Stomach (tissue), 8 donors: ENCODE measurements at regions not wholly inside any gene's neighbourhood (a gene's known extent, or its start where the extent isn't known, plus 50 kb on each side); places are given as distances from the start of the nearest gene placed in this dataset.

Experiments
- DNase-seq, 2 donors: peaks; one replicate each; pipeline versions ENCODE4 v3.0.0 to v3.0.0-alpha.2; 2013 to 2019
- H3K27ac ChIP-seq, 5 donors: fragments of 200-600 bp in 4 of 5; sonication (generic) in 4 of 5; one replicate each; pipeline ENCODE4 v1.5.1; 2013 to 2019; ENCODE audit warnings: mild to moderate bottlenecking in 1 of 5, moderate library complexity in 1 of 5
- H3K27me3 ChIP-seq, 3 donors: fragments of 200-600 bp; sonication (generic); one replicate each; pipeline ENCODE4 v1.5.1; 2017 to 2019; ENCODE audit warnings: mixed run types in 1 of 3
- H3K36me3 ChIP-seq, 4 donors: fragments of 200-600 bp; sonication (generic); 1 replicate in 3 of 4; 2 replicates in 1 of 4; pipeline ENCODE4 v1.5.1; 2016 to 2019
- H3K4me1 ChIP-seq, 4 donors: fragments of 200-600 bp; sonication (generic); one replicate each; pipeline ENCODE4 v1.5.1; 2016 to 2019
- H3K4me3 ChIP-seq, 4 donors: fragments of 200-600 bp; sonication (generic) in 3 of 4; one replicate each; pipeline ENCODE4 v1.5.1; 2016 to 2019; ENCODE audit warnings: mild to moderate bottlenecking in 1 of 4
- H3K9me3 ChIP-seq, 4 donors: fragments of 200-600 bp; sonication (generic); one replicate each; pipeline ENCODE4 v1.5.1; 2016 to 2019
- EP300 ChIP-seq: sonication (generic); formaldehyde crosslinking; IDR thresholded peaks from one replicate; pipeline ENCODE4 v1.6.1; 2017; ENCODE audit warnings: antibody characterized with exemption
- POLR2A ChIP-seq, 4 donors: fragments of 450-650 bp; IDR thresholded peaks; one replicate each; pipeline ENCODE4 v1.6.1; 2016; ENCODE audit warnings: antibody characterized with exemption in 4 of 4, control low read depth in 2 of 4, mild to moderate bottlenecking in 1 of 4, moderate library complexity in 1 of 4
- POLR2AphosphoS5 ChIP-seq, 3 donors: sonication (generic); formaldehyde crosslinking; IDR thresholded peaks; one replicate each; pipeline ENCODE4 v1.6.1; 2016; ENCODE audit warnings: antibody characterized with exemption in 3 of 3
- WGBS, 5 donors: extraction: QIAGEN DNeasy Blood & Tissue Kit in 3 of 5; methylation state at CpG; one replicate each; pipeline versions ENCODE4 v1.1.5 to v1.1.7; 2013 to 2018; 5-methylcytosine and 5-hydroxymethylcytosine counted together
- intact Hi-C: fragments of 100-400 bp; cut with DNase I; formaldehyde crosslinking; loops from one replicate; pipeline ENCODE4 v1.15.1; 2023; ENCODE audit warnings: low total_unique reads
- TF ChIP-seq, protein P1 (sequence below), 7 experiments: fragments of 450-650 bp in 4 of 7; fragments of 200-600 bp in 3 of 7; sonication (generic) in 3 of 7; IDR thresholded peaks; one replicate each; pipeline ENCODE4 v1.5.1; 2016 to 2019; ENCODE audit warnings: antibody characterized with exemption in 7 of 7, control low read depth in 2 of 7, mild to moderate bottlenecking in 1 of 7
- donor health status: healthy with polysubstance abuse.
- donor health status: Bipolar disorder and iron deficiency.
- donor health status: healthy.

DNA sequence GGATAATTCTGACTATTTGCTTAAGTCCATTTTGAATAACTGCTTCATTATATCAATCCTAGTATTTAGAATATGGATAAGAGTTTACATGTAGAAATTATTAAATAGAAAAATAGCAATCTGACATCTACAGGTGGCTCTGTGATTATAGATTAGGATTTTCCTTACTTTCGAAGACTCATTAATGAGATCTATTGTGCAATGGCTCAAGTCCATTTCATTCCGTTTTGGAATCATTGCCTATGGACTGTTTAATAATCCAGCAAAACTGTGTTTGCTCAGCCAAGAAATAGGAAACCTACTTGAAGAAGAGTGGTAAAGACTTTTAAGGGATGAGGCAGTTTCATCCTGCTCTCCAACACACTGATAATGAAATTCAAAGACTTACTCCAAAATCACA, 67.8 kb upstream of the SSTR1 start:
- peaks cover 0 to 6% (median 0%) of the 10 kb centered on the region in 4 donors for H3K4me1 ChIP-seq
- H3K27me3 ChIP-seq, result no peaks in the 10 kb centered on the region
- TF ChIP-seq, protein P1, sequence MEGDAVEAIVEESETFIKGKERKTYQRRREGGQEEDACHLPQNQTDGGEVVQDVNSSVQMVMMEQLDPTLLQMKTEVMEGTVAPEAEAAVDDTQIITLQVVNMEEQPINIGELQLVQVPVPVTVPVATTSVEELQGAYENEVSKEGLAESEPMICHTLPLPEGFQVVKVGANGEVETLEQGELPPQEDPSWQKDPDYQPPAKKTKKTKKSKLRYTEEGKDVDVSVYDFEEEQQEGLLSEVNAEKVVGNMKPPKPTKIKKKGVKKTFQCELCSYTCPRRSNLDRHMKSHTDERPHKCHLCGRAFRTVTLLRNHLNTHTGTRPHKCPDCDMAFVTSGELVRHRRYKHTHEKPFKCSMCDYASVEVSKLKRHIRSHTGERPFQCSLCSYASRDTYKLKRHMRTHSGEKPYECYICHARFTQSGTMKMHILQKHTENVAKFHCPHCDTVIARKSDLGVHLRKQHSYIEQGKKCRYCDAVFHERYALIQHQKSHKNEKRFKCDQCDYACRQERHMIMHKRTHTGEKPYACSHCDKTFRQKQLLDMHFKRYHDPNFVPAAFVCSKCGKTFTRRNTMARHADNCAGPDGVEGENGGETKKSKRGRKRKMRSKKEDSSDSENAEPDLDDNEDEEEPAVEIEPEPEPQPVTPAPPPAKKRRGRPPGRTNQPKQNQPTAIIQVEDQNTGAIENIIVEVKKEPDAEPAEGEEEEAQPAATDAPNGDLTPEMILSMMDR (IDR thresholded peaks at IDR 0.05), result no peak
- no peak for TF ChIP-seq POLR2A (IDR thresholded peaks at IDR 0.05)
- no peak for TF ChIP-seq EP300
- no peak for TF ChIP-seq POLR2AphosphoS5 (IDR thresholded peaks at IDR 0.05)
- no peaks in the 10 kb centered on the region for H3K36me3 ChIP-seq
- H3K4me3 ChIP-seq, result no peak overlapping the region
- H3K9me3 ChIP-seq, result no peaks in the 10 kb centered on the region
- intact Hi-C loops, result no loop called here
- no peak overlapping the region for H3K27ac ChIP-seq
- WGBS, 5 donors, result 79 to 89% (median 86%) methylated on average over 2 of the region's 2 CpGs
- no peak for DNase-seq

- no peak overlapping the region for H3K4me3 ChIP-seq
- peaks cover 0 to 6% (median 0%) of the 10 kb centered on the region in 4 donors for H3K4me1 ChIP-seq
- H3K36me3 ChIP-seq, result no peaks in the 10 kb centered on the region
- no peak for DNase-seq
- intact Hi-C loops, result no loop called here
- no peaks in the 10 kb centered on the region for H3K9me3 ChIP-seq
- H3K27ac ChIP-seq, result no peak overlapping the region
- no peak for TF ChIP-seq POLR2AphosphoS5 (IDR thresholded peaks at IDR 0.05)
- no peak for TF ChIP-seq POLR2A (IDR thresholded peaks at IDR 0.05)
- no peak for TF ChIP-seq EP300
- TF ChIP-seq, protein P1 (IDR thresholded peaks at IDR 0.05), result no peak
- WGBS, 5 donors, result 74 to 83% (median 78%) methylated on average over 4 of the region's 4 CpGs
- H3K27me3 ChIP-seq, result no peaks in the 10 kb centered on the region
Measured at GRCh38 chr14:38143170-38143569, 64.5 kb upstream of the SSTR1 start.

DNA sequence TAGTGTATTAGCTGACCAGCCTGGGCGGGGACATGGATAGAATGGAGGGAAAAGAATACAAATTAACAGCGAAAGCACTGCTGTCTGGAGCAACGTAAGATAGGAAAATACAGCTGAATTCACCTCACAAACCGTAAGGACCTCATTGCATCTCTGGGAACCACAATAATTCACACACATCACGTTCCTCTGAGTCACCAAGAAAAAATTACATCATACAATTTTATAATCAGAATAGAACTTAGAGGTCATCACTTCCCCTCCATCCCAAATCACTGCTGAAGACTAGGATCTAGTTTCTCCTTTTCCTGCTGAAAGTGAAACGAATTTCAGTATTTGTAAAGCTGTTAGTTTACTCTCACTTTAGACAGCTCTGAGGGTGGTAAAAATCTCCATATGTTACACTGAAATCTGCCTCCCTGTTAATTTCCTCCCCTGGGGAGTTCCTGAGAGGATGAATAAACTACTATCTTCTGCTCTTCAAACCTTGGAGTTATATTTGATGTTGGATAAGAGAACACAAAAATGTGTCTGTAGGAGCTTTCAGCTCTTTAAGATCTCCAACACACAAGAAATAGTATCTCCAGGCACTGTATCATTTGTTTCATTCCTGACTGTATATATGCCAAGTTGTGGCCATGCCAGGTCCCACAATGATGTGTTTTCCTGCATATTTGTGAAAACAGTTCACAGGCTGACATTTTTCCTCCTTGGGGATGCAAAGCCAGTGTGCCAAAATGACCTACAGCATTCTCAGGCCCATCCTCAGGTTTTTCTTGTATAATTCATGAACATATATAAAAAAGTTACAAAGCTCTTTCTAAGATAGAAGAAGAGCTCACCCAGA, 63.8 kb upstream of the SSTR1 start:
- 53 to 61% (median 55%) methylated on average over 6 of the region's 6 CpGs for WGBS, 5 donors

GRCh38 chr14:38145142-38145541, 62.6 kb upstream of the SSTR1 start:
- no peaks in the 10 kb centered on the region for H3K9me3 ChIP-seq
- no peak overlapping the region for H3K4me3 ChIP-seq
- TF ChIP-seq POLR2A (IDR thresholded peaks at IDR 0.05) (no peak), EP300 (no peak)
- TF ChIP-seq, protein P1 (IDR thresholded peaks at IDR 0.05), result no peak
- H3K4me1 ChIP-seq, result peaks cover 0 to 6% (median 0%) of the 10 kb centered on the region in 4 donors
- 72 to 86% (median 78%) methylated on average over 4 of the region's 4 CpGs for WGBS, 5 donors
- no peak for DNase-seq
- intact Hi-C loops, result no loop called here
- H3K27ac ChIP-seq, result no peak overlapping the region
- no peaks in the 10 kb centered on the region for H3K27me3 ChIP-seq
- no peaks in the 10 kb centered on the region for H3K36me3 ChIP-seq

More for the DNA sequence above, 63.8 kb upstream of the SSTR1 start:
- TF ChIP-seq POLR2A (IDR thresholded peaks at IDR 0.05) (no peak), EP300 (no peak)
- TF ChIP-seq, protein P1 (IDR thresholded peaks at IDR 0.05), result no peak
- Histone ChIP-seq H3K36me3 (no peaks in the 10 kb centered on the region), H3K27me3 (no peaks in the 10 kb centered on the region), H3K9me3 (no peaks in the 10 kb centered on the region), H3K27ac (no peak overlapping the region), H3K4me3 (no peak overlapping the region), H3K4me1 (peaks cover 0 to 6% (median 0%) of the 10 kb centered on the region in 4 donors)
- intact Hi-C loops, result no loop called here
- no peak for DNase-seq
